ENCODE measurements at regions not wholly inside any gene's neighbourhood (a gene's known extent, or its start where the extent isn't known, plus 50 kb on each side); places are given as distances from the start of the nearest gene placed in this dataset.

DNA sequence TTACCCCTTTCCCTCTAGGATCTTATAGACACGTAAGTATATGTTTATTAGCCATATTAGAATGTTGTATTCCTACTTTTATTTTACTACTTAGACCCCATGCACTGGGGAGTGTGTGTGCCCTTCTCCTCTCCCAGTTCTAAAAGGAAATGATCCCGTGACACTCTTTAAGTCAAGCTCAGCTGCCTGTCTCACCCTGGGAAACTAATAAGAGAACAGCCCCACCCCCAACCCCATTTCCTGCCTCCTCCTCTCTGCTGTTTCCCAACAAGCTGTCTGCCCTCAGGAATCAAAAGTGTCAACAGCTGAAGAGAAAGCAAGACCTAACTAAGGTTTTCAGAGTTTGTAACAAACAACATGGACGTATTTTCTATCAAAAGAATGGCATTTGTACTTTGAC, 92.6 kb upstream of the VAV3 start:
- H4K91ac ChIP-seq (ENCODE audit: insufficient read length, low read depth, low read length) = no peak overlapping the region
- H2AFZ ChIP-seq (ENCODE audit: low read length) = no peak overlapping the region
- Mint-ChIP-seq H3K27ac (peak overlapping the region in 1 of 3 experiments; percentile 92; a peak in 1 of 7 replicates), H3K4me1 (peaks cover 21 to 26% of the 10 kb centered on the region in 2 experiments), H3K4me3 (peak overlapping the region in 1 of 2 experiments; percentile 38; a peak in 1 of 5 replicates), H3K27me3 (ENCODE audit: low read depth) (no peaks in the 10 kb centered on the region), H3K36me3 (ENCODE audit: insufficient read depth in 1 of 3, low read depth in 3 of 3) (peaks cover 0 to 7% (median 3%) of the 10 kb centered on the region in 3 experiments; a peak in 2 of 7 replicates), H3K9me3 (peaks cover 10 to 12% of the 10 kb centered on the region in 2 experiments)
- no peaks in the 10 kb centered on the region for H4K20me1 ChIP-seq (ENCODE audit: control insufficient read depth, insufficient read depth, insufficient read length)
- no peak overlapping the region for H3K27ac ChIP-seq (ENCODE audit: insufficient read length, low read depth, low read length)
- H4K8ac ChIP-seq (replicated peaks; ENCODE audit: insufficient read length, low read depth, low read length) = no peak overlapping the region
- no peak overlapping the region for H2BK5ac ChIP-seq (ENCODE audit: insufficient read length, low read length)
- no peak overlapping the region for H2BK12ac ChIP-seq (ENCODE audit: insufficient read length, low read depth, low read length)
- no peak overlapping the region for H4K5ac ChIP-seq (ENCODE audit: insufficient read length, low read depth, low read length)
- H3K23ac ChIP-seq (ENCODE audit: insufficient read length, low read depth, low read length) = no peak overlapping the region
- peak; percentile 77 for DNase-seq
- H2BK15ac ChIP-seq (ENCODE audit: low read depth, low read length) = no peak overlapping the region
- no peaks in the 10 kb centered on the region for H3K79me2 ChIP-seq (ENCODE audit: insufficient read depth, low read length)
- H3K27me3 ChIP-seq (ENCODE audit: insufficient read depth, low read length) = no peaks in the 10 kb centered on the region
- no peak overlapping the region for H2BK120ac ChIP-seq (ENCODE audit: low read depth, low read length, poor library complexity, severe bottlenecking)
- H3K4ac ChIP-seq (ENCODE audit: low read depth, low read length) = no peak overlapping the region
- H3K18ac ChIP-seq (ENCODE audit: insufficient read length, low read depth, low read length) = no peak overlapping the region
- peaks cover 11% of the 10 kb centered on the region; the same call in 1 of the 2 replicates for H3K4me1 ChIP-seq (ENCODE audit: insufficient read depth, low read length)
- H3T11ph ChIP-seq (ENCODE audit: low read length) = no peak overlapping the region
- no peak overlapping the region for H2AK5ac ChIP-seq (ENCODE audit: insufficient read length, low read length)
- no peak overlapping the region for H3K56ac ChIP-seq (ENCODE audit: insufficient read length, low read depth, low read length)
- no peaks in the 10 kb centered on the region for H3K9me3 ChIP-seq (ENCODE audit: control insufficient read depth, low read depth, low read length)
- no peak overlapping the region for H3K9ac ChIP-seq (ENCODE audit: extremely low read depth, insufficient read length, low read length)
- H3K79me1 ChIP-seq (ENCODE audit: insufficient read depth, low read depth, low read length, poor library complexity, severe bottlenecking) = no peaks in the 10 kb centered on the region
- no peaks in the 10 kb centered on the region for H3K23me2 ChIP-seq (ENCODE audit: insufficient read length, low read depth, low read length, poor library complexity, severe bottlenecking)
- H3K14ac ChIP-seq (ENCODE audit: insufficient read depth, low read length) = no peak overlapping the region
- TF ChIP-seq, protein P1, sequence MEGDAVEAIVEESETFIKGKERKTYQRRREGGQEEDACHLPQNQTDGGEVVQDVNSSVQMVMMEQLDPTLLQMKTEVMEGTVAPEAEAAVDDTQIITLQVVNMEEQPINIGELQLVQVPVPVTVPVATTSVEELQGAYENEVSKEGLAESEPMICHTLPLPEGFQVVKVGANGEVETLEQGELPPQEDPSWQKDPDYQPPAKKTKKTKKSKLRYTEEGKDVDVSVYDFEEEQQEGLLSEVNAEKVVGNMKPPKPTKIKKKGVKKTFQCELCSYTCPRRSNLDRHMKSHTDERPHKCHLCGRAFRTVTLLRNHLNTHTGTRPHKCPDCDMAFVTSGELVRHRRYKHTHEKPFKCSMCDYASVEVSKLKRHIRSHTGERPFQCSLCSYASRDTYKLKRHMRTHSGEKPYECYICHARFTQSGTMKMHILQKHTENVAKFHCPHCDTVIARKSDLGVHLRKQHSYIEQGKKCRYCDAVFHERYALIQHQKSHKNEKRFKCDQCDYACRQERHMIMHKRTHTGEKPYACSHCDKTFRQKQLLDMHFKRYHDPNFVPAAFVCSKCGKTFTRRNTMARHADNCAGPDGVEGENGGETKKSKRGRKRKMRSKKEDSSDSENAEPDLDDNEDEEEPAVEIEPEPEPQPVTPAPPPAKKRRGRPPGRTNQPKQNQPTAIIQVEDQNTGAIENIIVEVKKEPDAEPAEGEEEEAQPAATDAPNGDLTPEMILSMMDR (conservative IDR thresholded peaks at IDR 0.05) = no peak
- no peak overlapping the region for H3K4me2 ChIP-seq (ENCODE audit: insufficient read depth, insufficient read length, low read length)
- H2BK20ac ChIP-seq (ENCODE audit: low read depth, low read length, poor library complexity, severe bottlenecking) = no peak overlapping the region
- no CpG with 5 or more reads among the region's 3 CpGs for WGBS (ENCODE audit: extremely low coverage, insufficient read length, low lambda C conversion rate)
